Psoas muscle (tissue), 7 donors: ENCODE measurements at regions not wholly inside any gene's neighbourhood (a gene's known extent, or its start where the extent isn't known, plus 50 kb on each side); places are given as distances from the start of the nearest gene placed in this dataset.

Experiments used
- ATAC-seq, 4 donors: fragments of 200-7000 bp; cut with Tn5 transposase; one replicate each; pipeline ENCODE4 v1.9.1; 2020; ENCODE audit warnings: moderate library complexity in 3 of 4, mild to moderate bottlenecking in 2 of 4
- DNase-seq, 2 donors: peaks; one replicate each; pipeline ENCODE4 v3.0.0-alpha.2; 2020
- H3K27ac ChIP-seq: fragments of 200-600 bp; one replicate; pipeline ENCODE4 v1.8.0; 2022
- H3K27me3 ChIP-seq, 3 donors: fragments of 200-600 bp in 1 of 3; one replicate each; pipeline versions ENCODE4 v1.6.1 to v1.8.0; 2013 to 2022; ENCODE audit warnings: low read length in 2 of 3, mild to moderate bottlenecking in 2 of 3, moderate library complexity in 1 of 3; ENCODE audit not compliant: insufficient read depth in 3 of 3
- H3K36me3 ChIP-seq, 2 donors: fragments of 200-600 bp in 1 of 2; one replicate each; pipeline versions ENCODE4 v1.6.1 to v1.8.0; 2013 to 2022; ENCODE audit warnings: low read depth in 1 of 2, mild to moderate bottlenecking in 1 of 2, moderate library complexity in 1 of 2; ENCODE audit not compliant: insufficient read depth in 1 of 2
- H3K4me1 ChIP-seq: fragments of 200-600 bp; one replicate; pipeline ENCODE4 v1.8.0; 2022
- H3K4me3 ChIP-seq: fragments of 200-600 bp; one replicate; pipeline ENCODE4 v1.8.0; 2022; ENCODE audit warnings: mild to moderate bottlenecking
- H3K9me3 ChIP-seq: fragments of 200-600 bp; one replicate; pipeline ENCODE4 v1.8.0; 2022
- CTCF ChIP-seq: fragments of 200-600 bp; IDR thresholded peaks from one replicate; pipeline ENCODE4 v1.8.0; 2022; ENCODE audit warnings: antibody characterized with exemption
- WGBS, 3 donors: extraction: QIAGEN DNeasy Blood & Tissue Kit; methylation state at CpG; one replicate each; pipeline versions ENCODE4 v1.1.6 to v1.1.7; 2013; 5-methylcytosine and 5-hydroxymethylcytosine counted together
- intact Hi-C, 2 donors: fragments of 100-400 bp; cut with DNase I; formaldehyde crosslinking; loops; one replicate each; pipeline versions ENCODE4 v1.11.0 to v1.14.2; 2022
- donor health status: healthy with polysubstance abuse.
- donor health status: DM: no; HTN: no; CAD: no; lungs with moderate emphysema.
- donor health status: Bipolar disorder and iron deficiency.
- donor health status: healthy.
- donor health status: DM: yes; HTN: yes; CAD: no.
- donor health status: DM: no; HTN: no; CAD: no.
- donor health status: DM: yes; HTN: yes; CAD: no.

- TF ChIP-seq CTCF = no peak
- Histone ChIP-seq H3K36me3 (no peaks in the 10 kb centered on the region), H3K4me1 (no peaks in the 10 kb centered on the region), H3K27ac (no peak overlapping the region), H3K9me3 (no peaks in the 10 kb centered on the region), H3K4me3 (no peak overlapping the region), H3K27me3 (no peaks in the 10 kb centered on the region)
- ATAC-seq (no peak), DNase-seq (no peak)
- 74 to 86% (median 83%) methylated on average over 2 of the region's 2 CpGs for WGBS, 3 donors
- intact Hi-C loops = no loop called here
Observed at GRCh38 chr5:118321081-118321480, 667.3 kb downstream of the DTWD2 start.

- Histone ChIP-seq H3K27ac (no peak overlapping the region), H3K9me3 (no peaks in the 10 kb centered on the region), H3K27me3 (no peaks in the 10 kb centered on the region), H3K36me3 (no peaks in the 10 kb centered on the region), H3K4me3 (no peak overlapping the region), H3K4me1 (no peaks in the 10 kb centered on the region)
- intact Hi-C loops = no loop called here
- WGBS, 3 donors = 90 to 94% (median 90%) methylated on average over 4 of the region's 4 CpGs
- DNase-seq (no peak), ATAC-seq (no peak)
- TF ChIP-seq CTCF = no peak
Observed at GRCh38 chr5:118320121-118320520, 668.2 kb downstream of the DTWD2 start.

GRCh38 chr5:118314931-118315330 lies 673.4 kb downstream of the DTWD2 start:
- 59 to 65% (median 59%) methylated on average over 3 of the region's 3 CpGs for WGBS, 3 donors
- no peaks in the 10 kb centered on the region for H3K4me1 ChIP-seq
- DNase-seq (no peak), ATAC-seq (no peak)
- H3K27me3 ChIP-seq = no peaks in the 10 kb centered on the region
- H3K9me3 ChIP-seq = no peaks in the 10 kb centered on the region
- H3K4me3 ChIP-seq = no peak overlapping the region
- no peaks in the 10 kb centered on the region for H3K36me3 ChIP-seq
- TF ChIP-seq CTCF = no peak
- no peak overlapping the region for H3K27ac ChIP-seq
- intact Hi-C loops = no loop called here

GRCh38 chr5:118311103-118311819 lies 677.1 kb downstream of the DTWD2 start:
- ATAC-seq (no peak), DNase-seq (no peak)
- Histone ChIP-seq H3K9me3 (no peaks in the 10 kb centered on the region), H3K4me1 (no peaks in the 10 kb centered on the region), H3K36me3 (no peaks in the 10 kb centered on the region), H3K27me3 (no peaks in the 10 kb centered on the region), H3K4me3 (no peak overlapping the region), H3K27ac (no peak overlapping the region)
- intact Hi-C loops = no loop called here
- WGBS, 3 donors = 85 to 90% (median 86%) methylated on average over 5 of the region's 5 CpGs
- no peak for TF ChIP-seq CTCF

- Histone ChIP-seq H3K4me3 (no peak overlapping the region), H3K4me1 (no peaks in the 10 kb centered on the region), H3K36me3 (no peaks in the 10 kb centered on the region), H3K27ac (no peak overlapping the region), H3K27me3 (no peaks in the 10 kb centered on the region), H3K9me3 (no peaks in the 10 kb centered on the region)
- DNase-seq (no peak), ATAC-seq (no peak)
- intact Hi-C loops = no loop called here
- TF ChIP-seq CTCF = no peak
- 63 to 74% (median 67%) methylated on average over 3 of the region's 3 CpGs for WGBS, 3 donors
Observed at GRCh38 chr5:118310401-118310800, 677.9 kb downstream of the DTWD2 start.
